ENCODE measurements at regions not wholly inside any gene's neighbourhood (a gene's known extent, or its start where the extent isn't known, plus 50 kb on each side); places are given as distances from the start of the nearest gene placed in this dataset.

GRCh38 chr18:78528411-78529258, 451.0 kb upstream of the SALL3 start:
- TF ChIP-seq POLR2AphosphoS5 (IDR thresholded peaks at IDR 0.05) (no peak), POLR2A (IDR thresholded peaks at IDR 0.05) (no peak), CTCF (IDR thresholded peaks at IDR 0.05) (no peak), EP300 (IDR thresholded peaks at IDR 0.05) (no peak)
